Prostate gland (tissue), 2 donors: ENCODE measurements at regions not wholly inside any gene's neighbourhood (a gene's known extent, or its start where the extent isn't known, plus 50 kb on each side); places are given as distances from the start of the nearest gene placed in this dataset.
A peak's percentile ranks its signal among the peaks of the same experiment; 100 is the strongest.

ENCODE experiments used
- DNase-seq: peaks from one replicate; pipeline ENCODE4 v3.0.0-alpha.2; 2019; ENCODE audit warnings: low spot score
- H3K27ac ChIP-seq, 2 donors: fragments of 200-600 bp; sonication (generic); 2 replicates each; pipeline ENCODE4 v1.5.1; 2017 to 2019
- H3K27me3 ChIP-seq: fragments of 200-600 bp; sonication (generic); replicated peaks from 2 replicates; pipeline ENCODE4 v1.5.1; 2019; ENCODE audit not compliant: insufficient read depth
- H3K36me3 ChIP-seq, 2 donors: fragments of 200-600 bp; sonication (generic); 1 replicate in 1 of 2; 2 replicates in 1 of 2; pipeline versions ENCODE4 v1.5.1 to v1.8.1; 2017 to 2019
- H3K4me1 ChIP-seq: fragments of 200-600 bp; sonication (generic); replicated peaks from 2 replicates; pipeline ENCODE4 v1.5.1; 2019
- H3K4me3 ChIP-seq, 2 donors: fragments of 200-600 bp; sonication (generic); 2 replicates each; pipeline ENCODE4 v1.5.1; 2017 to 2019
- H3K9me3 ChIP-seq: fragments of 200-600 bp; sonication (generic); 2 replicates; pipeline ENCODE4 v1.5.1; 2017
- POLR2A ChIP-seq: fragments of 450-650 bp; IDR thresholded peaks from one replicate; pipeline ENCODE4 v1.6.1; 2016; ENCODE audit warnings: antibody characterized with exemption, mild to moderate bottlenecking
- POLR2AphosphoS5 ChIP-seq: sonication (generic); formaldehyde crosslinking; IDR thresholded peaks from one replicate; pipeline ENCODE4 v1.6.1; 2017; ENCODE audit warnings: antibody characterized with exemption
- WGBS: methylation state at CpG from one replicate; pipeline ENCODE4 v1.1.5; 2018; 5-methylcytosine and 5-hydroxymethylcytosine counted together
- intact Hi-C: fragments of 100-400 bp; cut with DNase I; formaldehyde crosslinking; loops from one replicate; pipeline ENCODE4 v1.14.2; 2022
- TF ChIP-seq, protein P1 (sequence below), 4 experiments: fragments of 200-600 bp in 2 of 4; fragments of 450-650 bp in 2 of 4; sonication (generic) in 2 of 4; IDR thresholded peaks; 1 replicate in 3 of 4; 2 replicates in 1 of 4; pipeline ENCODE4 v1.5.1; 2016 to 2019; ENCODE audit warnings: antibody characterized with exemption in 4 of 4, mild to moderate bottlenecking in 2 of 4, moderate library complexity in 2 of 4

DNA sequence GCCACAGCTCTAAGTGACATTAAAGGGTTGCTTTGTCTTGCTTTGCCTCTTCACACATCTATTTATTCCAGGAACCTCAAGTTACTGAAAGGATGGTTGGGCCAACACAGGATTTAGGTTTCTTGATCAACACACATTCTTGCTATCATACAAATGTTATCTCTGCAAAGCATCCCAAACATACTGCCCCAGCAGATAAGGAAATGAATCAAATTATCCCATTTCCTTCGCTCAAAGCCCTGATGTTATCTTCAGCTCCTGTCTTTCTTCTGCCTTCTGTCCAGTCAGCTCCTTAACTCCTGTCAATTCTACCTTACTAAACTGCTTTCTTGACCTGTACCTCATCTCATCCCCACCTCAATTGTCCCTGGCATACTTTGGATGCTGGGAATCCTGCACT is 355.9 kb upstream of the TENM4 start:
- no peak overlapping the region for H3K4me3 ChIP-seq
- H3K27ac ChIP-seq: no peak overlapping the region
- no peaks in the 10 kb centered on the region for H3K36me3 ChIP-seq
- TF ChIP-seq, protein P1, sequence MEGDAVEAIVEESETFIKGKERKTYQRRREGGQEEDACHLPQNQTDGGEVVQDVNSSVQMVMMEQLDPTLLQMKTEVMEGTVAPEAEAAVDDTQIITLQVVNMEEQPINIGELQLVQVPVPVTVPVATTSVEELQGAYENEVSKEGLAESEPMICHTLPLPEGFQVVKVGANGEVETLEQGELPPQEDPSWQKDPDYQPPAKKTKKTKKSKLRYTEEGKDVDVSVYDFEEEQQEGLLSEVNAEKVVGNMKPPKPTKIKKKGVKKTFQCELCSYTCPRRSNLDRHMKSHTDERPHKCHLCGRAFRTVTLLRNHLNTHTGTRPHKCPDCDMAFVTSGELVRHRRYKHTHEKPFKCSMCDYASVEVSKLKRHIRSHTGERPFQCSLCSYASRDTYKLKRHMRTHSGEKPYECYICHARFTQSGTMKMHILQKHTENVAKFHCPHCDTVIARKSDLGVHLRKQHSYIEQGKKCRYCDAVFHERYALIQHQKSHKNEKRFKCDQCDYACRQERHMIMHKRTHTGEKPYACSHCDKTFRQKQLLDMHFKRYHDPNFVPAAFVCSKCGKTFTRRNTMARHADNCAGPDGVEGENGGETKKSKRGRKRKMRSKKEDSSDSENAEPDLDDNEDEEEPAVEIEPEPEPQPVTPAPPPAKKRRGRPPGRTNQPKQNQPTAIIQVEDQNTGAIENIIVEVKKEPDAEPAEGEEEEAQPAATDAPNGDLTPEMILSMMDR (IDR thresholded peaks at IDR 0.05): no peak
- TF ChIP-seq POLR2AphosphoS5 (no peak), POLR2A (no peak)
- intact Hi-C loops: no loop called here
- 80% methylated on average over 1 of the region's 1 CpG for WGBS
- DNase-seq: no peak
- H3K27me3 ChIP-seq: no peaks in the 10 kb centered on the region
- no peaks in the 10 kb centered on the region for H3K9me3 ChIP-seq
- H3K4me1 ChIP-seq: peaks cover 6% of the 10 kb centered on the region

DNA sequence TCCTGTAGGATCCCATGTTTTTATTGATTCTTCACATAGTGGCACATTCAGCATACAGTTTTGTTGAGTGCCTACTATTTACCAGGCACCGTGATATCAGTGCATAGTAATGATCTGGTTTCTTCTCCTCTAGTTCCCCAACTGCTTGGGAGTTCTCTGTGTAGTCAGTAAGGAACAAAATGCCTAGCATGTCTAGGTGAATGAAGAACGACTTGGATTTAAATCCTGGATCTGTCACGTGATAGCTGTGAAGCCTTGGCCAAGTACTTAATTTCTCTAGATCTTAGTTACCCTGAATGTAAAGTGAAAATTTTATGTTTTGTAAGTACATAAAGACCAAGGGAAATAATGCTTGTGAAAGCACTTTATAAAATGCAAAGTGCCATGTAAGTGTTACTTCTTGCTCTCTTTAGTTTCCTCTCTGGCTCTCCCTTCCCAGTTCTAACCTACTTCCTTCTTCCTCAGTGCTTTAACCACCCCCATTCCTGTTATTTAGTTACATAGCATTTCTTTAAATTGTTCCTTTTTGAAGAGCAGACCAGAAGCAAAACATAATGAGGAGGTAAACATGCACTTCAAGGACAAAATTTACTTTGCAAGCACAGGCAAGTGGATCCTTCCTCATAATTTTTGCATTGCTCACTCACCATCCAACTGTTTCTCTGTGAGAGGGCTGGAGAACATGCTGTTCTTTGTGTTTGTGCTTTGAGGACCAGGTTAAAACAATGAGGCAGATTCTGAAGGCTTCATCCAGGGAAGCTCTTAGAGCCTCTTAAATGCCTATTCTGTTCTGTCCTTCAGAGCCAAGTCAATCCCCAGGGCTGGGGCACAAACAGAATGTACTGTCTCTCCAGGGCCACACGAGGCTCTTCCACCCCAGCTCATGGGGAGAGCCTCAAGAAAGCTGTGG is 353.9 kb upstream of the TENM4 start:
- peaks cover 6% of the 10 kb centered on the region for H3K4me1 ChIP-seq
- H3K4me3 ChIP-seq: no peak overlapping the region
- H3K27ac ChIP-seq: peak overlapping the region; percentile 39 to 62
- no peaks in the 10 kb centered on the region for H3K27me3 ChIP-seq
- TF ChIP-seq, protein P1 (IDR thresholded peaks at IDR 0.05): no peak
- TF ChIP-seq POLR2A (no peak), POLR2AphosphoS5 (peak; percentile 82)
- H3K36me3 ChIP-seq: no peaks in the 10 kb centered on the region
- no peaks in the 10 kb centered on the region for H3K9me3 ChIP-seq
- intact Hi-C loops: no loop called here
- peak; percentile 54 for DNase-seq
- 38% methylated on average over 4 of the region's 4 CpGs for WGBS

DNA sequence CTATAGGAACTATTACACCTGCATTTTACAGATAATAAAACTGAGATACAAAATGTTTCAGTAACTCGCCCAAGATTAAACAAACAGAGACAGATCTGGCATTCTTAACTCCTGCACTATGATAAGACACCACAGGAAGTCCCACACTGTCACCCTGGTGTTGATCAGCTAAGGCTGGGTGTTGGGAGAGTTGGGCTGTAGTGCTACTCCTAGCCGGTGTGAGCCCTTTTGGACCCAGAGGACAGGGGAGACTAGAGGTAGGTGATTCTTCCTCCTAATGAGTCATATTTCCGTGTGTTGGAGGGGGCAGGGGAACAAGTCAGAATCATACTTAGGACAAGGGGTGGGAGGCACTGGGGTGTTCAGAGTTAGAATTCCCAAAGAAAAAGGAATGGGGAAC is 353.2 kb upstream of the TENM4 start:
- WGBS: 60% methylated on average over 3 of the region's 3 CpGs
- Histone ChIP-seq H3K4me3 (no peak overlapping the region), H3K36me3 (no peaks in the 10 kb centered on the region), H3K27me3 (no peaks in the 10 kb centered on the region), H3K4me1 (peaks cover 6% of the 10 kb centered on the region), H3K27ac (peak overlapping the region; percentile 39 to 62), H3K9me3 (no peaks in the 10 kb centered on the region)
- intact Hi-C loops: no loop called here
- no peak for DNase-seq
- TF ChIP-seq POLR2AphosphoS5: no peak
- TF ChIP-seq, protein P1 (IDR thresholded peaks at IDR 0.05): no peak
- no peak for TF ChIP-seq POLR2A

GRCh38 chr11:79786961-79787360 is 346.1 kb upstream of the TENM4 start:
- intact Hi-C loops: no loop called here
- 73% methylated on average over 1 of the region's 1 CpG for WGBS

More at GRCh38 chr11:79786961-79787360, 346.1 kb upstream of the TENM4 start:
- no peaks in the 10 kb centered on the region for H3K36me3 ChIP-seq
- H3K27me3 ChIP-seq: no peaks in the 10 kb centered on the region
- H3K4me1 ChIP-seq: no peaks in the 10 kb centered on the region
- H3K9me3 ChIP-seq: no peaks in the 10 kb centered on the region
- no peak overlapping the region for H3K27ac ChIP-seq
- no peak for DNase-seq
- TF ChIP-seq, protein P1 (IDR thresholded peaks at IDR 0.05): no peak
- TF ChIP-seq POLR2A: no peak
- no peak for TF ChIP-seq POLR2AphosphoS5
- no peak overlapping the region for H3K4me3 ChIP-seq
